HG03378 (cell line): ENCODE measurements at regions not wholly inside any gene's neighbourhood (a gene's known extent, or its start where the extent isn't known, plus 50 kb on each side); places are given as distances from the start of the nearest gene placed in this dataset.

Source experiments
- ATAC-seq: cut with Tn5 transposase; IDR thresholded peaks from one replicate; pipeline ENCODE4 v1.9.1; 2021; ENCODE audit warnings: mild to moderate bottlenecking, moderate library complexity; ENCODE audit not compliant: unreplicated experiment

- no peak for ATAC-seq
Measured at GRCh38 chr6:134117409-134117808, 65.0 kb upstream of the SLC2A12 start.

- no peak for ATAC-seq
Measured at GRCh38 chr6:134115715-134116074, 63.3 kb upstream of the SLC2A12 start.

- ATAC-seq, result no peak
Measured at GRCh38 chr6:134114918-134115714, 62.7 kb upstream of the SLC2A12 start.

DNA sequence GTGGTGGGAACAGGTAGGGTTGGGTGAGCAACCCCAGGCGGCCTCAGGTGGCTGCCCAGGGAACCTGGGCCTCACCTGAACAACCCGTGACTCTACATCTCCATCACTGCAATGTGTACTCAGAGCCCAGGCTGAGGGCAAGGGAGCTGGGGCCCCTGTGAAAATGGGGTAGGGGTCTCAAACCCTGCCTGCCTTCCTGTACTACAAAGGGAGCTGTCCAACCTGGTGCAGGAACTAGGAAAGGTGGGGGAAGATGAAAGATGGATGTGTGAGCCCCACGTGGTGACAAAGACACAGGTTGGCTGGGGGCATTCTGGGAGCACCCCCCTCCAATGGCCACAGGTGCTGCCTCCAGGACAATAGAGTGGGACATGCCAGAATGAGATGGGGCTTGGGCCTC is 62.1 kb upstream of the SLC2A12 start:
- no peak for ATAC-seq

DNA sequence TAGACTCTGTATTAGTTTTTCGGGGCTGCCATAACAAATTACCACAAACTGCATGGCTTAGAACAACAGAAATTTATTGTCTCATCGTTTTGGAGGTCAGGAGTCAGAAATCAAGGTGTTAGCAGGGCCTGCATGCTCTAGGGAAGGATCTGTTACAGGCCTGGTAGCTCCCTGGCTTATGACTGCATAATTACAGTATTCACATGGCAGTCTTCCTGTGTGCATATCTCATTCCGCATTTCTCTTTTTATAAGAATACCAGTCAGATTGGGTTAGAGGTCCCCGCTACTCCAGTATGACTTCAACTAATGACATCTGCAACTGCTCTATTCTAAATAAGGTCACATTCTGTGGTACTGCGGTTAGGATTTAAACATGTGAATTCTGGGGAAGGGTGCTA is 59.3 kb upstream of the SLC2A12 start:
- ATAC-seq, result no peak

DNA sequence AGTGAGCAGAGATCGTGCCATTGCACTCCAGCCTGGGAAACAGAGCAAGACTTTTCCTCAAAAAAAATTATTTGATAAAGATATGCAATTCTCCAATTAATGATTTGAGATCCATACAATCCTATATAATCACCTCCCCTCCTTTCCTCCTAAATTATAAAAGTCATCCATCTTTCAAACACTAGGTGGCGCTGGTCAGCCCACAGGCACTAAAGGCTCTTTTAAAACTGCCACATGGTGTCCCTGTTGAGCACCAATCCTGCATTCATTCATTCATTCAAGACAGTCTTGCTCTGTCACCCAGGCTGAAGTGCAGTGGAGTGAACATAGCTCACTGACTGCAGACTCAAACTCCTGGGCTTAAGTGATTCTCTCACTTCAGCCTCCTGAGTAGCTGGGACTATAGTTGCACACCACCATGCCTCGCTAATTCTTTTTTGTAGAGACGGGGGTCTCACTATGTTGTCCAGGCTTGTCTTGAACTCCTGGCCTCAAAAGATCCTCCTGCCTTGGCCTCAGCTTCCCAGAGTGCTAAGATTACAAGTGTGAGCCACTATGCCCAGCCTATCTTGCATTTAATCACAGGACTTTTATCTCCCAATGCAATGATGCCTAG is 58.7 kb upstream of the SLC2A12 start:
- ATAC-seq, result peak; percentile 80

GRCh38 chr6:134106702-134107101 is 54.3 kb upstream of the SLC2A12 start:
- no peak for ATAC-seq

GRCh38 chr6:134105940-134106339 is 53.5 kb upstream of the SLC2A12 start:
- no peak for ATAC-seq

DNA sequence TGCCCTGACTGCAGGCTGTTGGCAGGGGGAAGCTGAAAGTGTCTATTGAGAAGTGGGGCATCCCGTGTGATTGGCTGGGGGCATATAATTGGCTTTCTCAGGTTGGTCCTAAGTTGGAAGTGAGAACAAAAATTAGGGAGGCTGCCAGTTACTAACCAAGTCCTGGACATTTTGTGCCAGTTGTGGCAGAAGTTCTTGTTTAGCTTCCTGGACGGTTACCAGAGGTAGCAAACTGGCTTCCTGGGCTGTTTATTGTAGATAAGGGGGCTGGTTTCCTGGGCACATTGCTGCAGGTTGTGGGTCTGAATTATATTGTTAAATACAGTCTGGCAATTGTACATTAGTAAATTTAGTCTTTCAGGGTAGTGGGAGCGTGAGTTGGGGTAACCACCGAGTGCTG is 50.6 kb upstream of the SLC2A12 start:
- no peak for ATAC-seq
